ENCODE measurements at regions not wholly inside any gene's neighbourhood (a gene's known extent, or its start where the extent isn't known, plus 50 kb on each side); places are given as distances from the start of the nearest gene placed in this dataset.
"Not testable (repeated sequence)": the region's sequence is repeated elsewhere in the genome, so short reads cannot be mapped to it uniquely, and the experiment has no call there.

- Mint-ChIP-seq H3K27me3 (peaks cover 24 to 35% (median 26%) of the 10 kb centered on the region in 5 donors), H3K9me3 (peaks cover 0 to 9% (median 2%) of the 10 kb centered on the region in 11 donors), H3K27ac (no peak overlapping the region), H3K36me3 (peaks cover 0 to 5% (median 0%) of the 10 kb centered on the region in 5 donors), H3K4me1 (peaks cover 0 to 16% (median 2%) of the 10 kb centered on the region in 7 donors), H3K4me3 (no peak overlapping the region)
- Histone ChIP-seq H3K36me3 (ENCODE audit: control insufficient read depth in 2 of 3, insufficient read depth in 3 of 3, low read length in 3 of 3) (no peaks in the 10 kb centered on the region), H3K4me1 (ENCODE audit: control insufficient read depth in 2 of 2, insufficient read depth in 2 of 2, low read length in 2 of 2) (no peaks in the 10 kb centered on the region), H3K9me3 (ENCODE audit: control insufficient read depth in 2 of 3, low read length in 3 of 3) (no peaks in the 10 kb centered on the region), H3K4me3 (ENCODE audit: low read length) (no peak overlapping the region), H3K27ac (ENCODE audit: low read depth, low read length) (no peak overlapping the region), H3K27me3 (ENCODE audit: control insufficient read depth in 2 of 2, insufficient read depth in 2 of 2, low read length in 2 of 2) (no peaks in the 10 kb centered on the region)
- POLR2A ChIA-PET, result no interaction called here
- intact Hi-C loops (cut with micrococcal nuclease), result no loop called here
- CTCF ChIA-PET, result no interaction called here
- no peak for DNase-seq
- ATAC-seq, result no peak
These were observed 131.6 kb downstream of the TLR4 start for GRCh38 chr9:117835798-117836197.

GRCh38 chr9:117839862-117840261 lies 135.7 kb downstream of the TLR4 start:
- H3K4me1 ChIP-seq (ENCODE audit: control insufficient read depth in 2 of 2, insufficient read depth in 2 of 2, low read length in 2 of 2), result no peaks in the 10 kb centered on the region
- Mint-ChIP-seq H3K4me1 (peaks cover 0 to 11% (median 2%) of the 10 kb centered on the region in 7 donors), H3K9me3 (peaks cover 0 to 15% (median 0%) of the 10 kb centered on the region in 11 donors), H3K4me3 (no peak overlapping the region), H3K27me3 (peaks cover 9 to 30% (median 28%) of the 10 kb centered on the region in 5 donors), H3K27ac (peak overlapping the region in 1 of 9 donors; percentile 29), H3K36me3 (peaks cover 0 to 5% (median 0%) of the 10 kb centered on the region in 5 donors)
- ChIA-PET CTCF (no interaction called here), POLR2A (interaction anchor here (0.8 kb wide), 1 partner anchor 26 kb away, joined by 3 read pairs; no protein-coding TSS in a partner anchor)
- no peak overlapping the region for H3K27ac ChIP-seq (ENCODE audit: low read depth, low read length)
- H3K36me3 ChIP-seq (ENCODE audit: control insufficient read depth in 2 of 3, insufficient read depth in 3 of 3, low read length in 3 of 3), result no peaks in the 10 kb centered on the region
- intact Hi-C loops (cut with micrococcal nuclease), result no loop called here
- H3K27me3 ChIP-seq (ENCODE audit: control insufficient read depth in 2 of 2, insufficient read depth in 2 of 2, low read length in 2 of 2), result no peaks in the 10 kb centered on the region
- DNase-seq, result no peak
- H3K4me3 ChIP-seq (ENCODE audit: low read length), result no peak overlapping the region
- ATAC-seq, result no peak
- no peaks in the 10 kb centered on the region for H3K9me3 ChIP-seq (ENCODE audit: control insufficient read depth in 2 of 3, low read length in 3 of 3)

- H3K4me3 ChIP-seq (ENCODE audit: low read length); ATAC-seq; POLR2A ChIA-PET; DNase-seq; H3K27ac Mint-ChIP-seq; CTCF ChIA-PET; H3K9me3 Mint-ChIP-seq; H3K4me1 ChIP-seq (ENCODE audit: control insufficient read depth in 2 of 2, insufficient read depth in 2 of 2, low read length in 2 of 2); H3K4me3 Mint-ChIP-seq; H3K36me3 Mint-ChIP-seq; H3K27me3 Mint-ChIP-seq; H3K27ac ChIP-seq (ENCODE audit: low read depth, low read length); H3K9me3 ChIP-seq (ENCODE audit: control insufficient read depth in 2 of 3, low read length in 3 of 3); H3K27me3 ChIP-seq (ENCODE audit: control insufficient read depth in 2 of 2, insufficient read depth in 2 of 2, low read length in 2 of 2); H3K36me3 ChIP-seq (ENCODE audit: control insufficient read depth in 2 of 3, insufficient read depth in 3 of 3, low read length in 3 of 3); intact Hi-C loops (cut with micrococcal nuclease): not testable (repeated sequence)
- peaks cover 0 to 16% (median 7%) of the 10 kb centered on the region in 7 donors for H3K4me1 Mint-ChIP-seq
These were observed 147.7 kb downstream of the TLR4 start for GRCh38 chr9:117851836-117852461.

GRCh38 chr9:117858561-117858960 lies 154.4 kb downstream of the TLR4 start:
- intact Hi-C loops (cut with micrococcal nuclease), result no loop called here
- H3K27me3 Mint-ChIP-seq, result peaks cover 0 to 10% (median 0%) of the 10 kb centered on the region in 5 donors
- Histone ChIP-seq H3K4me1 (ENCODE audit: control insufficient read depth in 2 of 2, insufficient read depth in 2 of 2, low read length in 2 of 2) (no peaks in the 10 kb centered on the region), H3K4me3 (ENCODE audit: low read length) (no peak overlapping the region), H3K36me3 (ENCODE audit: control insufficient read depth in 2 of 3, insufficient read depth in 3 of 3, low read length in 3 of 3) (no peaks in the 10 kb centered on the region), H3K9me3 (ENCODE audit: control insufficient read depth in 2 of 3, low read length in 3 of 3) (no peaks in the 10 kb centered on the region), H3K27me3 (ENCODE audit: control insufficient read depth in 2 of 2, insufficient read depth in 2 of 2, low read length in 2 of 2) (no peaks in the 10 kb centered on the region), H3K27ac (ENCODE audit: low read depth, low read length) (no peak overlapping the region)
- peaks cover 0 to 4% (median 0%) of the 10 kb centered on the region in 5 donors for H3K36me3 Mint-ChIP-seq
- peaks cover 0 to 2% (median 0%) of the 10 kb centered on the region in 7 donors for H3K4me1 Mint-ChIP-seq
- DNase-seq (no peak), ATAC-seq (no peak)
- no peak overlapping the region for H3K27ac Mint-ChIP-seq
- peaks cover 0 to 4% (median 0%) of the 10 kb centered on the region in 11 donors for H3K9me3 Mint-ChIP-seq
- POLR2A ChIA-PET, result no interaction called here
- CTCF ChIA-PET, result no interaction called here
- H3K4me3 Mint-ChIP-seq, result no peak overlapping the region

GRCh38 chr9:117860849-117861248 lies 156.6 kb downstream of the TLR4 start:
- ATAC-seq (no peak), DNase-seq (no peak)
- no peaks in the 10 kb centered on the region for H3K36me3 Mint-ChIP-seq
- H3K9me3 Mint-ChIP-seq, result peaks cover 0 to 3% (median 0%) of the 10 kb centered on the region in 11 donors
- no peaks in the 10 kb centered on the region for H3K9me3 ChIP-seq (ENCODE audit: control insufficient read depth in 2 of 3, low read length in 3 of 3)
- H3K4me3 Mint-ChIP-seq, result no peak overlapping the region
- ChIA-PET CTCF (no interaction called here), POLR2A (no interaction called here)
- no peaks in the 10 kb centered on the region for H3K36me3 ChIP-seq (ENCODE audit: control insufficient read depth in 2 of 3, insufficient read depth in 3 of 3, low read length in 3 of 3)
- H3K4me1 Mint-ChIP-seq, result peaks cover 0 to 2% (median 0%) of the 10 kb centered on the region in 7 donors
- no peaks in the 10 kb centered on the region for H3K4me1 ChIP-seq (ENCODE audit: control insufficient read depth in 2 of 2, insufficient read depth in 2 of 2, low read length in 2 of 2)
- H3K27me3 Mint-ChIP-seq, result peaks cover 0 to 6% (median 5%) of the 10 kb centered on the region in 5 donors
- no peak overlapping the region for H3K4me3 ChIP-seq (ENCODE audit: low read length)
- no peak overlapping the region for H3K27ac Mint-ChIP-seq
- no peak overlapping the region for H3K27ac ChIP-seq (ENCODE audit: low read depth, low read length)
- no peaks in the 10 kb centered on the region for H3K27me3 ChIP-seq (ENCODE audit: control insufficient read depth in 2 of 2, insufficient read depth in 2 of 2, low read length in 2 of 2)
- intact Hi-C loops (cut with micrococcal nuclease), result no loop called here

DNA sequence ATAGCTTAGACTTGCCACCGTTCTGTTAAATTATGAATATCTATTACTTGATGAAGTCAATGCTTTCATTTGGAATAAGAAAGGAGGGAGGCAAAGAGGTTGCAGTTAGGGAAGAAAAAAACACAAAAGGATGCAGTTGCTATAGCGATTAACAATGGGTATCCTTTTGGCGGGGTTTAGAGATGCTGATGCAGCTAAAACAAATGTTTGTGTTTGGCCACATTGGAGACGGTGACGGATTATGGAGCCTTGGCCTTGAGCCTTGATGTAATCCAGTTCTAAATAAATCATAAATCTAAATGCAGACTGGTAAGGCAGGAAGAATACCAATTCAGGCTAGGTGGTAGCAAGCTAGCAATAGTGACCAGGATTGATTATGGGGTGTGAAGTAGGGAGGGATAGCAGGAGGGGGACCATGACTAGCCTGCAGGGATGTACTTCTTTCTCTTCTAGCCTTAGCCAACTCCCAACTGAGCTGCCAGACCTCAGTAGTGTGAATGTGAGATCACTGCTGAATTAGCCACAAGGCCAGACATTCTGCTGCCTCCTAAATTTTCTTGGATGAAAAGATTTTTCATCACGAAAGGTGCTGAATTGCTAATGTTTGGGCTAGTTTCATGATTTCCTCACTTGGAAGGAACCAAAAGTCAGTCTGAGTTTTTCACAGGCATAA lies 160.3 kb downstream of the TLR4 start:
- Histone ChIP-seq H3K4me1 (ENCODE audit: control insufficient read depth in 2 of 2, insufficient read depth in 2 of 2, low read length in 2 of 2) (no peaks in the 10 kb centered on the region), H3K27ac (ENCODE audit: low read depth, low read length) (no peak overlapping the region), H3K4me3 (ENCODE audit: low read length) (no peak overlapping the region), H3K9me3 (ENCODE audit: control insufficient read depth in 2 of 3, low read length in 3 of 3) (no peaks in the 10 kb centered on the region), H3K27me3 (ENCODE audit: control insufficient read depth in 2 of 2, insufficient read depth in 2 of 2, low read length in 2 of 2) (no peaks in the 10 kb centered on the region), H3K36me3 (ENCODE audit: control insufficient read depth in 2 of 3, insufficient read depth in 3 of 3, low read length in 3 of 3) (no peaks in the 10 kb centered on the region)
- Mint-ChIP-seq H3K27ac (no peak overlapping the region), H3K36me3 (no peaks in the 10 kb centered on the region), H3K9me3 (peaks cover 0 to 4% (median 0%) of the 10 kb centered on the region in 11 donors), H3K27me3 (peaks cover 0 to 8% (median 5%) of the 10 kb centered on the region in 5 donors), H3K4me3 (no peak overlapping the region), H3K4me1 (peaks cover 0 to 3% (median 0%) of the 10 kb centered on the region in 7 donors)
- CTCF ChIA-PET, result interaction anchor here (0.7 kb wide), 1 partner anchor 12 kb away, joined by 3 read pairs; no protein-coding TSS in a partner anchor
- POLR2A ChIA-PET, result no interaction called here
- DNase-seq, result no peak
- no peak for ATAC-seq
- intact Hi-C loops (cut with micrococcal nuclease), result no loop called here

GRCh38 chr9:117868594-117868993 lies 164.4 kb downstream of the TLR4 start:
- H3K27ac ChIP-seq (ENCODE audit: low read depth, low read length), result no peak overlapping the region
- POLR2A ChIA-PET, result no interaction called here
- H3K9me3 ChIP-seq (ENCODE audit: control insufficient read depth in 2 of 3, low read length in 3 of 3), result no peaks in the 10 kb centered on the region
- no peaks in the 10 kb centered on the region for H3K27me3 ChIP-seq (ENCODE audit: control insufficient read depth in 2 of 2, insufficient read depth in 2 of 2, low read length in 2 of 2)
- Mint-ChIP-seq H3K4me1 (peaks cover 0 to 3% (median 0%) of the 10 kb centered on the region in 7 donors), H3K27ac (no peak overlapping the region), H3K4me3 (no peak overlapping the region), H3K9me3 (peaks cover 0 to 4% (median 0%) of the 10 kb centered on the region in 11 donors), H3K36me3 (no peaks in the 10 kb centered on the region), H3K27me3 (peaks cover 2 to 12% (median 5%) of the 10 kb centered on the region in 5 donors)
- ATAC-seq, result no peak
- H3K36me3 ChIP-seq (ENCODE audit: control insufficient read depth in 2 of 3, insufficient read depth in 3 of 3, low read length in 3 of 3), result no peaks in the 10 kb centered on the region
- DNase-seq, result no peak
- intact Hi-C loops (cut with micrococcal nuclease), result no loop called here
- H3K4me3 ChIP-seq (ENCODE audit: low read length), result no peak overlapping the region
- CTCF ChIA-PET, result no interaction called here
- H3K4me1 ChIP-seq (ENCODE audit: control insufficient read depth in 2 of 2, insufficient read depth in 2 of 2, low read length in 2 of 2), result no peaks in the 10 kb centered on the region

Data from naive thymus-derived CD4-positive, alpha-beta T cell (primary cell).